GM19025 (cell line): ENCODE measurements at regions not wholly inside any gene's neighbourhood (a gene's known extent, or its start where the extent isn't known, plus 50 kb on each side); places are given as distances from the start of the nearest gene placed in this dataset.

ENCODE experiments used
- ATAC-seq: cut with Tn5 transposase; IDR thresholded peaks from one replicate; pipeline ENCODE4 v1.9.1; 2021; ENCODE audit warnings: mild to moderate bottlenecking, low read depth, moderate library complexity; ENCODE audit not compliant: unreplicated experiment

DNA sequence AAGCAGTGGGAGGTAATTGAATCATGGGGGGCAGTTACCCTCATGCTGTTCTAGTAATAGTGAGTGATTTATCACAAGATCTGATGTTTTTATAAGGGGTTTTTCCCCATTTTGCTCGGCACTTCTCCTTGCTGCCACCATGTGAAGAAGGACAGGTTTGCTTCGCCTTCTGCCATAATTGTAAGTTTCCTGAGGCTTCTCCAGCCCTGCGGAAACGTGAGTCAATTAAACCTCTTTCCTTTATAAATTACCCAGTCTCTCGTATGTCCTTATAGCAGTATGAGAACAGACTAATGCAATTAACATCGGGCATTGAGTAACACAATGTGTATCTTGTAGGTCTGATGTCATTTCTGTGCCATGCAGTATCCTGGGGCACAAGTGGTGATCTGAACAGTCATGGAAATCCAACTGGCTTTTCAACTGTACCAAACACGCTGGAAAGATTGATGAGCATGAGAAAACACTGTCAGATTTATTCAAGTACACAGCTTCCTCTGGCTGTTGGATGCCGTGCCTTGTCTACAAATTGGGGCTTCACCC lies 208.6 kb upstream of the KIAA1217 start:
- no peak for ATAC-seq

DNA sequence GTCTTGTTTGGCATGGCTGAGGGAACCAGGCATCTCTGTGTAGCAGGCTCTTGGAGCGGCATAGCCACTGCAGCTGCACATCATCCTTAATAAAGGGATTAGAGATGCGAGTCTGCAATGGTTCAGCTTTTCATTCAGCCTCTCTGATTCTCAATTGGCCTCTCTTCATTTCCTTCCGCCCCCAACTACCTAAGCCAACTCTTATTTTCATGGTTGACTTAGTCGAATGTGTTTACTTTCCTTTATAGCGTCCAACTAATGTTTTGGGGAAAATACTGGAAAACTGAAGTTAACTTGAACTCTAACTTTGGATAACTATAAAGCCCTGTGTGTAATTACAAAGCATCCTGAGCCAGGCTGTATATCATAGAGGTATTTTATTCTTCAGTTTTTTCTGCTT lies 202.2 kb upstream of the KIAA1217 start:
- no peak for ATAC-seq

DNA sequence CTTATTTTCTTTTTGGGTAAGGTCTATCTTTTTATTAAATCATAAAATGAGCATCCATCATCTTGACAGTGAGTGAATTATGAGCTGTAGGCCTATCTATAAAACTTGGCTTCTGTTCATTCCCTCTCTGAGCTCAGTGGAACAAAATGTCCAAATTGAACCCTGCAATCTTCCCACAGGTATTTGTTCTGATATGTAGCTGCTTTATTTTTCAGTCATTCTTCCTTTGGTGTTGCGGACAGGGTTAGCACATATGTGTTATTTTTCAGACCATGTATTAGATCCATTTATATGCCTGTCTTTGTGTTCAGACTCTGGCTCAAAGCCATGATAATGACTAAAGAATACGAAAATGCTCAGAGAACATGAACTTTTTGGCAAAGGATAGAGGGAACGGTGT lies 201.6 kb upstream of the KIAA1217 start:
- no peak for ATAC-seq

- ATAC-seq = no peak
Measured at GRCh38 chr10:24008164-24009091, 200.5 kb upstream of the KIAA1217 start.

DNA sequence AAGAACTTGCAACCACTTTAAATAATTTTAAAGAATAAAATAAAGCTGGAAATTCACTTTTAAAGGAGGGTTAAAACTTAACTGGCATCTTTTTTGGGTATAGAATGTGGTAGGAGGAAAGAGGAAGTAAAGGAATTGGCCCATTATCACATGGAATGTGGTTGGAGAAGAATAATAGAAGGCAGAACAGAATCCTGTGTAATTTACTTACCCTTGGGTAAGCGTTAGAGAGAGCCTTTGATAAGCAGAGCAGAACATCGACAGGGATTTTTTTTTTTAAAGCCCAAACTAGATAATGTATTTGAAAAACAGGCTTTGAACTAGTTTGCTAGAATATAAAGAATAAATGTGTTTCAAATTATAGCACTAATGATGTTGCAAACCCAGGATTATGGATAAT lies 199.8 kb upstream of the KIAA1217 start:
- ATAC-seq = no peak

- no peak for ATAC-seq
Measured at GRCh38 chr10:24009736-24010135, 199.2 kb upstream of the KIAA1217 start.

DNA sequence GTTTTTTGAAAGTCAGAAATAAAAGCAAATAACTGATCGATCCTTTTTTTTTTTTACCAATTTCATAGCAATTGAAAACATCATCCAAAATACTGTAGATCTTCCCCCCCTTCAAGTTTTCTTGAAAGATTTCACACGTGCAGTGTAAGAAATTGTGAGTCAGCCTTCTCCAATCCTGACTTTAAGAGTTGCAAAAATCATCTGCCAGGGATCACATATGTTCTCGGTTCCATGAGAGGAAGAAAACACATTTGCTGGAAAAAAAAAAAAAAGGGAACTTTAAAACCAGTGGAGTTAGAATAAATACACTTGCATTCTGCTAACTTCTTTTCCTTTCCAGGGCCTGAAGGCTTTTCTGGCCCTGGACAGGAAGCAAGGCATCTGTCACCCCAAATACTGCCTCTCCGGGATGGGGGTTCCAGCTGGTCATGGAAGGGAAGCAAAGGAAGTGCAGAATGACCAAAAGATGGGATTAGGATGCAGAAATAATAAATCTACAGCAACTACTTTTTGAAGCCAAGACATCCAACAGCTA lies 198.4 kb upstream of the KIAA1217 start:
- ATAC-seq = no peak

DNA sequence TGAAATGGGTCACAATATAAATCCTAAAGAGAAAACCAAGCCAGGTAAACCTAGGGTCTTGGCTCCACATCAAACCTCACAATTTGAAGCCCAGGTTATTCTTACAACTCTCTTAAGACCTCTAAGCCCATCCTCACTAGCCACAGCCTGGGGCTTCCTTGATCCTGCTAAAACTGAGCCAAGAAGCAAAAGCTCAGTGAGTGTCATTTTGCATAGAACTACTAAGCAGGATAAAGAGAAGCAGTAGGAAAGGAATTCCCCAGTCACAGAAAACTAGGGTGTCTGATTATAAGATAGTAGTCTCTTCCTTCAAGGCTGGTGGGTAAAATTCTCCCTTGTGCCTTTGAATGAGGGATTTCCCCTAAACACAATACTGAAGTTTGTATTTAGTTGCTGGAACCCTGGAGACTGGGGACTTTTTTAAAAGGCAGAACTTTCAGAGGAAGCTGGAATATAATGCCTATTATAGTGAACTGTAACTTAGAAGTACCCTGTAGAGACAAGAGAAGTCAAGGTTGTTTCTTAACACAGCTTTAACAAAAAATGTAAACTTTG lies 196.6 kb upstream of the KIAA1217 start:
- no peak for ATAC-seq

- ATAC-seq = no peak
Measured at GRCh38 chr10:24027107-24027506, 181.8 kb upstream of the KIAA1217 start.

DNA sequence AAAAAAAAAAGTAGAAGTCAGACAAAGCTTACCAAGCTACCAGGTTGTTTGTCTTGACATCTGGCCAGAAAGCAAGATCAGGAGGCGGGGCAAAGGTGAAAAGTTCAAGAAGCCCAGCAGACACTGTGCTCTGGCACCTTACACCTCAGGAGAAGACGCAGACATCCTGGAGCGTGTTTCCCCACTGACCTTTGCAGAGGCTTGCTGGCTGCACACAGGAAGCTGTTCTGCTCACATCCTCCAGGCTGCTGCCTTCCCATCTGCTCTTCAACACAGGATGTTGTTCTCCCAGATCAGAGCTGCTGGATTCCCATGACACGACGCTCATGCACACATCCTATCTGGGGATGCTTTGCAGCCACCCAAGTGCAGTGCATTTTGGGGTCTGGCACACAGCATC lies 174.4 kb upstream of the KIAA1217 start:
- no peak for ATAC-seq

DNA sequence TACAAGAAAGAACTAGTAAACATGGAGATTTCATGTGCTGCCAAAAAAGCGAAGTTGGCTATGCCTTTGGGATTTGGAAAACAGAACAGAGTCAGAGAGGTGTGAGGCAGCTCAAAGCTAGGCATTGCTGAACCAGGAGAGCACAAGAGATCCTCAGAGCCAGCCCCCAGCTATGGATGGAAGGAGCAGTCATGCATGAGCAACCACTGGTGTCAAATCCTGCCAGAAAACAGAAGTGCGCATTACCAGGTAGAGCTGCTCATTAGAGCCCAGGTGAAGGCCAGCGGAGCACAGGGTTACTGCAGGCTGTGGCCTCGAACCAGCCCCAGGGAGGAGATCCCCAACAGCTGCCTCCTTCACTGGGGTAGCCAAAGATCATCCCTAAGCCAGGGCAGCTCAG lies 173.2 kb upstream of the KIAA1217 start:
- ATAC-seq = no peak

GRCh38 chr10:24039315-24039714 lies 169.6 kb upstream of the KIAA1217 start:
- no peak for ATAC-seq

- ATAC-seq = no peak
Measured at GRCh38 chr10:24039897-24040296, 169.0 kb upstream of the KIAA1217 start.

GRCh38 chr10:24041034-24041433 lies 167.9 kb upstream of the KIAA1217 start:
- ATAC-seq = no peak

GRCh38 chr10:24041834-24042233 lies 167.1 kb upstream of the KIAA1217 start:
- ATAC-seq = no peak

DNA sequence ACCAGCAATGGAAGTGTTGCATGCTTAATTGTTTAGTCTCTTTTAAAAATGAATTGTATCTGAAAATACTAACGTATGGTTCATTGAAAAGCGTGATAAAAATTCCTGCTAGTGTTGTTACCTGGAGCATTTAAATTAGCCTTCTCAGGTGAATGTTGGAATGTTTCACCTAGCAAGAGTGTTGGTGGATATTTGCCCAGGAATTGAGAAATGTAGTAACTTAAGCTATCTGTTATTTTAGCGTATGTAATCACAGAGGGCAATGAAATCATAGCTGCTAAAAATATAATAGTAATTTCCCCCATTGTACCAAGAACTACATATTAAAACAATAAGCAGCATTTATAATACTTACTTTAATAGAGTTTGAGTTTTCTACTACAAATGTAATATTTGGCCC lies 166.1 kb upstream of the KIAA1217 start:
- no peak for ATAC-seq

GRCh38 chr10:24046060-24046459 lies 162.9 kb upstream of the KIAA1217 start:
- no peak for ATAC-seq

GRCh38 chr10:24047176-24047575 lies 161.8 kb upstream of the KIAA1217 start:
- ATAC-seq = no peak

DNA sequence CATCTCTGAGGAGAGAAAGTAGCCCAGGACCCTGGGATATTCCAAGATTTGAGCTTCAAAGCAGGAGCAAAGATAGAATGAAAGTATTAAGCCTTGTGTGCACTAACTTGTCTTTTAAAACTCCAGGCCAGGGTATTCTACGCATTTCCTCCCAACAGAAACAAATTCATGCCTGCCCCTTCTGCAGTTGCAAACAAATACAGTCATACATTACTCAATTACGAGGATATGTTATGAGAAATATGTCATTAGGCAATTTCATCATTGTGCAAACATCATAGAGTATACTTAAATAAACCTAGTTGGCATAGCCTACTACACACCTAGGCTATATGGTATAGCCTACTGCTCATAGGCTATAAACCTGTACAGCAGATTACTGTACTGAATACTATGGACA lies 154.5 kb upstream of the KIAA1217 start:
- no peak for ATAC-seq

GRCh38 chr10:24080207-24080606 lies 128.7 kb upstream of the KIAA1217 start:
- ATAC-seq = no peak

DNA sequence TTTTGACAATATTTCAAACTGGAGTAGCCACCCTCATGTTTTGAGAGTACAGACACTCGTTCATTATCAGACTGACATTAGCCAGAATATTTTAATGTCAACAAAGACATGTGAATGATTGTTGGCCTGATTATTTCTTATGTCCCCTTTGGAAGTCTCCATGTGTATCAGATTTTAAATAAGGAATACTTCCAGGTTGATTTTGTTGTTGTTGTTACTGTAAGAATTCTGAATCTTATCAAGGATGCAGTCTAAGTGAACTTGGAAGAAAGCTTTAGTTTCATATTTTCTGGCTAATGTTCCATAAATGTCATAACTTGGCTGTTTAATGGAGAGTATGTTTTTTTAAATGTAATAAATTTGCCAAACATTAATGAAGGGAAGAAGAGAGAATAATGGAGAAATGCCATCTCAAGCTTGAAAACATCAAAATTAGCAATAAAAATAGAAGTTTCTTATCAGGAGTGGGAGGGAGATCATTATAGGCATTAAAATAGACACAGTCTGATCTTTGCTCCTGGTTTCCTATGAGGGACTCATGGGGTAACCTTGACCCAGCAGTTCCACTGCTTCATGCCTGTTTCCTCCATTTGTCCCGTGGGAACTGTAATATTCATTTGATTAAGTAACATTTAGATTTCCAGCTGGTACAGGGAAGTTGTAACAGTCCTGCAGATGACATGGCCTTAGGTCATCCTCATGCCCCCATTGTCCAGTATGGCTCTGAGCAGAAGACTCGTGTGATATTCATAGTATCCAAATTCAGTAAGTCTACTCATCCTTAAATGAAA lies 122.4 kb upstream of the KIAA1217 start:
- ATAC-seq = no peak
